ENCODE measurements at regions not wholly inside any gene's neighbourhood (a gene's known extent, or its start where the extent isn't known, plus 50 kb on each side); places are given as distances from the start of the nearest gene placed in this dataset.
"Not testable (repeated sequence)": the region's sequence is repeated elsewhere in the genome, so short reads cannot be mapped to it uniquely, and the experiment has no call there.

DNA sequence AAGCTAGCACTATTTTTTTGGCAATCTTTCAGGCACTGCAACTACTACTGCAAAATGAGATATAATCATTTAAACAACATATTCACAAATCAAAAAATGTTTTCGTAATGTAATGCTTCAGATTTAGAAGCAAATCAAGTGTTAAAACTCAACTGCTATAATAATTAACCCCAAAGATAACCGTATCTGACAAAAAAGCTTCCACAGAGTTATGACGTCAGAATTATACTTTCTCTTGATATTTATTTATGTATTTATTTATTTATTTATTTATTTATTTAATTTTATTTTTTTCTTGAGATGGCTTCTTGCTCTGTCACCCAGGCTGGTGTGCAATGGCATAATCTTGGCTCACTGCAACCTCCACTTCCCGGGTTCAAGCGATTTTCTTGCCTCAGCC lies 341.1 kb upstream of the DEFB115 start:
- not testable (repeated sequence) for ATAC-seq (ENCODE audit: low read depth); H3K27ac Mint-ChIP-seq; DNase-seq (ENCODE audit: low spot score in 2 of 2); H3K4me3 Mint-ChIP-seq; H3K36me3 Mint-ChIP-seq
- H3K9me3 Mint-ChIP-seq = peaks cover 12% of the 10 kb centered on the region
- H3K27me3 Mint-ChIP-seq = peaks cover 12% of the 10 kb centered on the region
- H3K4me1 Mint-ChIP-seq = peaks cover 12% of the 10 kb centered on the region

DNA sequence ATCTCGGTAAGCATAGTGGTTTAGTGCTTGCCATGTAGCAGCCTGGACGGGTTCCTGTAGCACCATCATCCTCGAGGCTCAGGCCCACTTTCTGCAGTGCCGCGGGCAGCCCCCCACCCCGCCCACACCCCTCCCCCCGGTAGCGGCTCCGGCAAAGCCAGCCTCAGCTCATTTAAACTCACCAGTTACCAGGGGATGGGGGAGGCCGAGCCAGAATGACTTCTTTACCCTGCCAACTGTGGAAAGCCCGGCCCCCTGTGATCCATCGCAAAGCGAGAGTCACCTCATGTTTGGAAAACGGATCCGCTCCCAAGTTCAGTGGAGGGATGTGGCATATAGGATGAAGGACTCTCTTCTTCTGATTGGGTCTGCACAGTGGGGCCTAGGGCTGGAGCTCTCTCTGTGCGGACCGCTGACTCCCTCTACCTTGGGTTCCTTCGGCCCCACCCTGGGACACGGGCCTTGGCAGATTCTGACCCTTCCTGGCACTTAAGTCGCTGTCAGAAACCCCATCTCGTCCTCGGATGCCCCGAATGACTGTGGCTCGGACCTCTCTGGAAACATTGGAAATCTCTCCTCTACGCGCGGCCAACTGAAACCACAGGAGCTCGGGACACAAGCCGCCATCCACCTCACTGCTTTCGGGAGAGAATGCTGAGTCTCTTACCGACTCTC lies 337.8 kb upstream of the DEFB115 start:
- DNase-seq (ENCODE audit: low spot score in 2 of 2) (no peak), ATAC-seq (ENCODE audit: low read depth) (no peak)
- Mint-ChIP-seq H3K27me3 (no peaks in the 10 kb centered on the region), H3K27ac (no peak overlapping the region), H3K4me1 (no peaks in the 10 kb centered on the region), H3K36me3 (no peaks in the 10 kb centered on the region), H3K9me3 (no peaks in the 10 kb centered on the region), H3K4me3 (no peak overlapping the region)

DNA sequence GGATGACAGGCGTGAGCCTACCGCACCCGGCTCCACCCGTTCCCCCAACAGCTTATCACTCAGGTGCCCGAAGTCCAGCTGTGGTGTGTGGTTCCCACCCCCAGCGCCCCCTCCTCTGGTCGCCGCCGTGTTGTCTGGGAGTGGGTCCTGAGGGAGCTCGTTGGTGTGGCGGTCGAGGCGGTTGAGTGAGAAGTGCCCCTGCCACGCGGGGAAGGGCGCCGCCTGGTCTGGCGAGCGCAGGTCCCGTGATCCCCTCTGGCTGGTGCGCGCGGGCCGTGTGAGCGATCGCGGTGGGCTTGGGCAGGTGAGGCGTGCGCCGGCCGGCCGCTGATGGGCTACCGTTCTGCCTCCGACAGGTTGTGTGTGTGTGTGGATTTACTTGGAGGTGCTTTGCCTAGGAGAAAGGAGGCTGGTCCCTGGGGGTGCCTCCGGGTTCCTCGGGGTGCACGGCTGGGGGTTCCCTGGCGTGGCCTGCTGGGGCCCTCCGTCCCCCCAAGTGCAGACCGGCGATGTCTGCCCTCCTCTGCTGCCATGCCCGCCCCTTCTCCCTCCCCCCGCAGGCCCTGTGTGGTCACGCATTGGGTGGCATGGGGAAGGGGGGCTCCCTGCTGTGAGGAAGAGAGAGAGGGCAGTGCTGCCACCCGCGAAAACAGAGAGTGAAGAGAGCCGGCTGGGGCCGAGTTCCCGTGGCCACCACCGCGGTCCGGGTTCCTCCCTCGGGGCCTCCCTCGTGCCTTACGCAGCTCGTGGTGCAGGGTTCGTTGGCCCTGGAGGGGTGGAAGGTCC lies 336.0 kb upstream of the DEFB115 start:
- Mint-ChIP-seq H3K4me1 (no peaks in the 10 kb centered on the region), H3K4me3 (no peak overlapping the region), H3K36me3 (no peaks in the 10 kb centered on the region), H3K27ac (no peak overlapping the region), H3K27me3 (no peaks in the 10 kb centered on the region), H3K9me3 (peaks cover 7% of the 10 kb centered on the region)
- no peak for DNase-seq (ENCODE audit: low spot score in 2 of 2)
- no peak for ATAC-seq (ENCODE audit: low read depth)

DNA sequence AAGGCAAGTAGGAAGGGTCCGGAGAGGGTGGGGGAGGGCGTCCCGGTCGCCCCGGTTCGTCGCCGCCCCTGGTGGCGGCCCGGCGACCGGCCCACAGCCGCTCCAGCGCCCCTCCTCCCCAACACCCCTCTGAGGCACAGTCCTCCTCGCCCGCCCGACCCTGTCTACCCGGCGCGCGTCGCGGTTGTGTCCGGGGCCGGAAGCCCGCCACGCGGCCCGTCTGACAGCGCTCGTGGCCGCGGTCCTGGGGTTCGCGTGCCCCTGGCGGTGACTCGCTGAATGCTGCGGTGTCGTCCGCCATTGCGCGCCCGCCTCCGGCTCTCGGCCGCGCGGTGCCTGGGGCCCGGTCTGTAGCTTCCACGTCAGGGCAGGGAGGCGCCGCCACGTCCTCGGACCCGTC lies 335.3 kb upstream of the DEFB115 start:
- Mint-ChIP-seq H3K4me1 (no peaks in the 10 kb centered on the region), H3K27ac (no peak overlapping the region), H3K27me3 (no peaks in the 10 kb centered on the region), H3K36me3 (peaks cover 3% of the 10 kb centered on the region), H3K4me3 (no peak overlapping the region), H3K9me3 (peaks cover 7% of the 10 kb centered on the region)
- ATAC-seq (ENCODE audit: low read depth) (no peak), DNase-seq (ENCODE audit: low spot score in 2 of 2) (no peak)

DNA sequence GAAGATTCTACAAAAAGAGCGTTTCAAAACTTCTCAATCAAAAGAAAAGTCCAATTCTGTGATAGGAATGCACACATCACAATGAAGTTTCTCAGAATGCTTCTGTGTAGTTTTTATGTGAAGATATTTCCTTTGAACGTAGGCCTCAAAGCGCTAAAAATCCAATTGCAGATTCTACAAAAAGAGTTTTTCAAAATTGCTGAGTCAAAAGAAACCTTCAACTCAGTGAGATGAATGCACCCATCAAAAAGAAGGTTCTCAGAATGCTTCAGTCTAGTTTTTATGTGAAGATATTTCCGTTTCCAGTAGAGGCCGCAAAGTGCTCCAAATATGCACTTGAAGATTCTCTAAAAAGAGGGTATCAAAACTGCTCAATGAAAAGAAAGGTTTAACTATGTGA lies 319.7 kb upstream of the DEFB115 start:
- DNase-seq (ENCODE audit: low spot score in 2 of 2) = no peak
- Mint-ChIP-seq H3K4me1 (no peaks in the 10 kb centered on the region), H3K27me3 (no peaks in the 10 kb centered on the region), H3K9me3 (peaks cover 6% of the 10 kb centered on the region), H3K36me3 (no peaks in the 10 kb centered on the region), H3K4me3 (no peak overlapping the region), H3K27ac (no peak overlapping the region)
- no peak for ATAC-seq (ENCODE audit: low read depth)

DNA sequence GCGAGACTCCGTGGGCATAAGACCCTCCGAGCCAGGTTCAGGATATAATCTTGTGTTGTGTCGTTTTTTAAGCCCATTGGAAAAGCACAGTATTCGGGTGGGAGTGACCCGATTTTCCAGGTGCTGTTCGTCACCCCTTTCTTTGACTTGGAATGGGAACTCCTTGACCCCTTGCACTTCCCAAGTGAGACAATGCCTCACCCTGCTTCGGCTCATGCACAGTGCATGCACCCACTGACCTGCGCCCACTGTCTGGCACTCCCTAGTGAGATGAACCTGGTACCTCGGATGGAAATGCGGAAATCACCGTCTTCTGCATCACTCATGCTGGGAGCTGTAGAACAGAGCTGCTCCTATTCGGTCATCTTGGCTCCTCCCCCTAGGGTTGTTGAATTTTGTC lies 307.7 kb upstream of the DEFB115 start:
- no peak overlapping the region for H3K27ac Mint-ChIP-seq
- ATAC-seq (ENCODE audit: low read depth) (no peak), DNase-seq (ENCODE audit: low spot score in 2 of 2) (no peak)
- no peaks in the 10 kb centered on the region for H3K4me1 Mint-ChIP-seq
- no peaks in the 10 kb centered on the region for H3K27me3 Mint-ChIP-seq
- no peak overlapping the region for H3K4me3 Mint-ChIP-seq
- H3K9me3 Mint-ChIP-seq = peaks cover 1% of the 10 kb centered on the region
- H3K36me3 Mint-ChIP-seq = no peaks in the 10 kb centered on the region

DNA sequence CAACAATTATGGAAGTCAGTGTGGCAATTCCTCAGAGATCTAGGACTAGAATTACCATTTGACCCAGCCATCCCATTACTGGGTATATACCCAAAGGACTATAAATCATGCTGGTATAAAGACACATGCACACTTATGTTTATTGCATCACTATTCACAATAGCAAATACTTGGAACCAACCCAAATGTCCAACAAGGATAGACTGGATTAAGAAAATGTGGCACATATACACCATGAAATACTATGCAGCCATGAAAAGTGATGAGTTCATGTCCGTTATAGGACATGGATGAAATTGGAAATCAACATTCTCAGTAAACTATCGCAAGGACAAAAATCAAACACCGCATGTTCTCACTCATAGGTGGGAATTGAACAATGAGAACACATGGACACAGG lies 306.4 kb upstream of the DEFB115 start:
- not testable (repeated sequence) for H3K4me1 Mint-ChIP-seq; DNase-seq (ENCODE audit: low spot score in 2 of 2); ATAC-seq (ENCODE audit: low read depth); H3K4me3 Mint-ChIP-seq; H3K27ac Mint-ChIP-seq; H3K27me3 Mint-ChIP-seq; H3K36me3 Mint-ChIP-seq; H3K9me3 Mint-ChIP-seq

DNA sequence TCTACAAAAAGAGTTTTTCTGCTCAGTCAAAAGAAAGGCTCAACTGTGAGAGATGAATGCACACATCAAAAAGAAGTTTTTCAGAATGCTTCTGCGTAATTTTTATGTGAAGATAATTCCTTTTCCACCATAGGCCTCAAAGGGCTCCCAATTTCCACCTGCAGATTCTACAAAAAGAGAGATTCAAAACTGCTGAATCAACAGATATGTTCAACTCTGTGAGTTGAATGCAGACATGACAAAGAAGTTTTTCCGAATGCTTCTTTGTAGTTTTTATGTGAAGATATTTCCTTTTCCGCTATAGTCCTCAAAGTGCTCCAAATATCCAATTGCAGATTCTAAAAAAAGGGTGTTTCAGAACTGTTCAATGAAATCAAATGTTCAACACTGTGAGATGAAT lies 300.8 kb upstream of the DEFB115 start:
- H3K4me1 Mint-ChIP-seq; H3K4me3 Mint-ChIP-seq; ATAC-seq (ENCODE audit: low read depth); DNase-seq (ENCODE audit: low spot score in 2 of 2); H3K9me3 Mint-ChIP-seq; H3K27me3 Mint-ChIP-seq; H3K36me3 Mint-ChIP-seq; H3K27ac Mint-ChIP-seq: not testable (repeated sequence)

DNA sequence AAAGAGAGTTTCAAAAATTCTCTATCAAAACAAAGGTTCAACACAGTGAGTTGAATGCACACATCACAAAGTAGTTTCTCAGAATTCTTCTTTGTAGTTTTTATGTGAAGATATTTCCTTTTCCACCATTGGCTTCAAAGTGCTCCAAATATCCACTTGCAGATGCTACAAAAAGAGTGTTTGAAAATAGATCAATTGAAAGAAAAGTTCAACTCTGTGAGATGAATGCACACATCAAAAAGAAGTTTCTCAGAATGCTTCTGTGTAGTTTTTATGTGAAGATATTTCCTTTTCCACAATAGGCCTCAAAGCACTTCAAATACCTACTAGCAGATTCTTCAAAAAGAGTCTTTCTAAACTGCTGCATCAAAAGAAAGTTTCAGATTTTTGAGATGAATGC lies 298.3 kb upstream of the DEFB115 start:
- H3K4me3 Mint-ChIP-seq; H3K9me3 Mint-ChIP-seq; ATAC-seq (ENCODE audit: low read depth); H3K27me3 Mint-ChIP-seq; H3K36me3 Mint-ChIP-seq; H3K27ac Mint-ChIP-seq; H3K4me1 Mint-ChIP-seq; DNase-seq (ENCODE audit: low spot score in 2 of 2): not testable (repeated sequence)

DNA sequence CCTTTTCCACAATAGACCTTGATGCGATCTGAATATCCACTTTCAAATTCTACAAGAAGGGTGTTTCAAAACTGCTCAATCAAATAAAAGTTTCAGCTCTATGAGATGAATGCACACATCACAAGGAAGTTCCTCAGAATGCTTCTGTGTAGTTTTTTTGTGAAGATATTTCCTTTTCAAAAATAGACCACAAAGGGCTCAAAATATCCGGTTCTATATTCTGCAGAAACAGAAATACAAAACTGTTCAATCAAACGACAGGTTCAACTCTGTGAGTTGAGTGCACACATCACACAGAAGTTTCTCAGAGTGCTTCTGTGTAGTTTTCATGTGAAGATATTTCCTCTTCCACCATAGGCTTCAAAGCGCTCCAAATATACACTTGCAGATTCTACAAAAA lies 293.9 kb upstream of the DEFB115 start:
- Mint-ChIP-seq H3K36me3 (no peaks in the 10 kb centered on the region), H3K4me1 (no peaks in the 10 kb centered on the region), H3K27me3 (no peaks in the 10 kb centered on the region), H3K4me3 (no peak overlapping the region), H3K27ac (no peak overlapping the region), H3K9me3 (peaks cover 1% of the 10 kb centered on the region)
- no peak for ATAC-seq (ENCODE audit: low read depth)
- no peak for DNase-seq (ENCODE audit: low spot score in 2 of 2)

DNA sequence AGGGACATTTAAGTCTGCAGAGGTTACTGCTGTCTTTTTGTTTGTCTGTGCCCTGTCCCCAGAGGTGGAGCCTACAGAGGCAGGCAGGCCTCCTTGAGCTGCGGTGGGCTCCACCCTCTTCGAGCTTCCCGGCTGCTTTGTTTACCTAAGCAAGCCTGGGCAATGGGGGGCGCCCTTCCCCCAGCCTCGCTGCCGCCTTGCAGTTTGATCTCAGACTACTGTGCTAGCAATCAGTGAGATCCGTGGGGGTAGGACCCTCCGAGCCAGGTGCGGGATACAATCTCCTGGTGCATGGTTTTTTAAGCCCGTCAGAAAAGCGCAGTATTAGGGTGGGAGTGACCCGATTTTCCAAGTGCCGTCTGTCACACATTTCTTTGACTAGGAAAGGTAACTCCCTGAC lies 281.6 kb upstream of the DEFB115 start:
- not testable (repeated sequence) for H3K9me3 Mint-ChIP-seq; H3K27me3 Mint-ChIP-seq; H3K36me3 Mint-ChIP-seq; DNase-seq (ENCODE audit: low spot score in 2 of 2); ATAC-seq (ENCODE audit: low read depth); H3K4me1 Mint-ChIP-seq; H3K4me3 Mint-ChIP-seq; H3K27ac Mint-ChIP-seq

DNA sequence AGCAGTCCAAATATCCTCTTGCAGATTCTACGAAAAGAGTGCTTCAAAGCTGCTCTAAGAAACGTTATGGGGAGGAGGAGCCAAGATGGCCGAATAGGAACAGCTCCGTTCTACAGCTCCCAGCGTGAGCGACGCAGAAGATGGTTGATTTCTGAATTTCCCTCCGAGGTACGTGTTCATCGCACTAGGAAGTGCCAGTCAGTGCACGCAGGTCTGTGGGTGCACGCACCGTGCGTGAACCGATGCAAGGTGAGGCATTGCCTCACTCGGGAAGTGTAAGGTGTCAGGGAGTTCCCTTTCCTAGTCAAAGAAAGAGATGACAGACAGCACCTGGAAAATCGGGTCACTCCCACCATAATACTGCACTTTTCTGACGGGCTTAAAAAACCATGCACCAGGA lies 272.1 kb upstream of the DEFB115 start:
- H3K9me3 Mint-ChIP-seq = peaks cover 3% of the 10 kb centered on the region
- H3K36me3 Mint-ChIP-seq = peaks cover 2% of the 10 kb centered on the region

More for the DNA sequence above, 272.1 kb upstream of the DEFB115 start:
- no peaks in the 10 kb centered on the region for H3K27me3 Mint-ChIP-seq
- no peak overlapping the region for H3K4me3 Mint-ChIP-seq
- DNase-seq (ENCODE audit: low spot score in 2 of 2) (no peak), ATAC-seq (ENCODE audit: low read depth) (no peak)
- H3K27ac Mint-ChIP-seq = no peak overlapping the region
- H3K4me1 Mint-ChIP-seq = no peaks in the 10 kb centered on the region
